HFF-Myc (cell line): ENCODE measurements at regions not wholly inside any gene's neighbourhood (a gene's known extent, or its start where the extent isn't known, plus 50 kb on each side); places are given as distances from the start of the nearest gene placed in this dataset.

ENCODE experiments used
- DNase-seq: peaks from one replicate; pipeline ENCODE4 v3.0.0-alpha.2; 2011; ENCODE audit warnings: low read depth; ENCODE audit errors: extremely low read depth
- H3K4me3 ChIP-seq: replicated peaks from 2 replicates; pipeline ENCODE4 v1.5.1; 2011; ENCODE audit warnings: low read depth, mild to moderate bottlenecking, control low read depth, low read length
- CTCF ChIP-seq: IDR thresholded peaks from 2 replicates; pipeline ENCODE4 v1.5.1; 2012; ENCODE audit warnings: mild to moderate bottlenecking, low read depth, low read length, control low read depth; ENCODE audit errors: missing control alignments

- DNase-seq, result peak; percentile 21
- no peak overlapping the region for H3K4me3 ChIP-seq
- no peak for TF ChIP-seq CTCF
Observed at GRCh38 chr18:34624551-34624950, 85.5 kb upstream of the DTNA start.

- H3K4me3 ChIP-seq, result no peak overlapping the region
- DNase-seq, result no peak
- no peak for TF ChIP-seq CTCF
Observed at GRCh38 chr18:34626404-34627136, 83.5 kb upstream of the DTNA start.

- DNase-seq, result no peak
- no peak for TF ChIP-seq CTCF
- no peak overlapping the region for H3K4me3 ChIP-seq
Observed at GRCh38 chr18:34627137-34627920, 82.8 kb upstream of the DTNA start.

- TF ChIP-seq CTCF, result no peak
- H3K4me3 ChIP-seq, result no peak overlapping the region
- no peak for DNase-seq
Observed at GRCh38 chr18:34631093-34631966, 78.8 kb upstream of the DTNA start.

- no peak for DNase-seq
- H3K4me3 ChIP-seq, result no peak overlapping the region
- TF ChIP-seq CTCF, result no peak
Observed at GRCh38 chr18:34632321-34632720, 77.8 kb upstream of the DTNA start.

- no peak for TF ChIP-seq CTCF
- no peak overlapping the region for H3K4me3 ChIP-seq
- no peak for DNase-seq
Observed at GRCh38 chr18:34633368-34633767, 76.7 kb upstream of the DTNA start.
